LNCaP clone FGC (cell line): ENCODE measurements at regions not wholly inside any gene's neighbourhood (a gene's known extent, or its start where the extent isn't known, plus 50 kb on each side); places are given as distances from the start of the nearest gene placed in this dataset.

Experiments
- DNase-seq: peaks from one replicate; pipeline ENCODE4 v3.0.0-alpha.2; 2011; ENCODE audit warnings: low read depth
- H3K4me3 ChIP-seq: 2 replicates; pipeline ENCODE4 v1.5.1; 2011; ENCODE audit warnings: mild to moderate bottlenecking, low read depth, low read length, control low read depth
- TF ChIP-seq, protein P1 (sequence below): IDR thresholded peaks from 2 replicates; pipeline ENCODE4 v1.5.1; 2012; ENCODE audit warnings: mild to moderate bottlenecking; ENCODE audit not compliant: control insufficient read depth, insufficient read depth; ENCODE audit errors: extremely low read depth

DNA sequence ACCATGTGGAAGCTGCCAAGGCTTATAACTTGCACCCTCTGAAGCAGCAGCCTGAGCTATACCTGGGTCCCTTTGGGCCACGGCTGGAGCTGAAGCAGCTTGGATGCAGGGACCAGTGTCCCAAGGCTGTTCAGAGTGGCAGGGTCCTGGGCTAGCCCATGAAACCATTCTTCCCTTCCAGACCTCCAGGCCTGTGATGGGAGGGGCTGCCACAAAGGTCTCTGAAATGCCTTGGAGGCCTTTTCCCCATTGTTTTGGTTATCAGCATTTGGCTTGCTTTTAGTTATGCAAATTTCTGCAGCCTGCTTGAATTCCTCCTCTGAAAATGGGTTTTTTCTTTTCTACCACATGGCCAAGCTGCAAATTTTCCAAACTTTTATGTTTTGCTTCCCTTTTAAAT is 433.7 kb upstream of the ACO1 start:
- TF ChIP-seq, protein P1, sequence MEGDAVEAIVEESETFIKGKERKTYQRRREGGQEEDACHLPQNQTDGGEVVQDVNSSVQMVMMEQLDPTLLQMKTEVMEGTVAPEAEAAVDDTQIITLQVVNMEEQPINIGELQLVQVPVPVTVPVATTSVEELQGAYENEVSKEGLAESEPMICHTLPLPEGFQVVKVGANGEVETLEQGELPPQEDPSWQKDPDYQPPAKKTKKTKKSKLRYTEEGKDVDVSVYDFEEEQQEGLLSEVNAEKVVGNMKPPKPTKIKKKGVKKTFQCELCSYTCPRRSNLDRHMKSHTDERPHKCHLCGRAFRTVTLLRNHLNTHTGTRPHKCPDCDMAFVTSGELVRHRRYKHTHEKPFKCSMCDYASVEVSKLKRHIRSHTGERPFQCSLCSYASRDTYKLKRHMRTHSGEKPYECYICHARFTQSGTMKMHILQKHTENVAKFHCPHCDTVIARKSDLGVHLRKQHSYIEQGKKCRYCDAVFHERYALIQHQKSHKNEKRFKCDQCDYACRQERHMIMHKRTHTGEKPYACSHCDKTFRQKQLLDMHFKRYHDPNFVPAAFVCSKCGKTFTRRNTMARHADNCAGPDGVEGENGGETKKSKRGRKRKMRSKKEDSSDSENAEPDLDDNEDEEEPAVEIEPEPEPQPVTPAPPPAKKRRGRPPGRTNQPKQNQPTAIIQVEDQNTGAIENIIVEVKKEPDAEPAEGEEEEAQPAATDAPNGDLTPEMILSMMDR = no peak
- no peak for DNase-seq
- no peak overlapping the region for H3K4me3 ChIP-seq

DNA sequence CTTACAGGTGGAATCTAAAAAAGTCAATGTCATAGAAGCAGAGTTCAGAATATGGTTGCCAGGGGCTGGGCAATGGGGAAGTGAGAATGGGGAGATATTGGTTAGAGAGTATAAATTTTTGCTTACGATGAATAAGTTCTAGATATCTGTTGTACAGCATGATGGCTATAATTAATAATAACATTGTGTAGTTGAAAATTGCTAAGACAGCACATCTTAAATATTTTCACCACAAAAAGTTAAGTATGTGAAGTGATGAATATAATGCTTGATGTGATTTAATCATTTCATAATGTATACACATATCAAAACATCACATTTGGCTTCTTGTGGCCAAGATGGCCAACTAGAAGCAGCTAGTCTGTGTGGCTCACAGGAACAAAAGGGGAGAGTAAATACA is 425.9 kb upstream of the ACO1 start:
- TF ChIP-seq, protein P1 = no peak
- no peak for DNase-seq

DNA sequence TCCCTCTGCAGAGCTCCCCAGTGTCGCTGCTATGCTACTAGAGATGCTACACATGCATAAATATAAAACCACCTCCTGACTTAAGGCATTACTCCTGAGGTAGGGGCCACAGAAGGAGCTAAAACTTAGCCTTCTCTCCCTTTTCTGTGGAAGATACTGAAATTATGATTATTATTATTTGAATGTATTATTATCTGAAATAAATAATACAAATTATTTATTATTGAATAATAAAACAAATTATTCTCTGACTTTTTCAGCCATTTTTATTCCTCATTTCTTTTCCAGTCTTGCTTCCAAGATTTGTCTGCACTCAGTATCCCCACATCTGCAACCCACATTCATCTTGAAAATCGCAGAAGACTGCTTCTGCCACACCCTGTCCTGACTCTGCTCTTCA is 414.9 kb upstream of the ACO1 start:
- TF ChIP-seq, protein P1 = no peak
- H3K4me3 ChIP-seq = no peak overlapping the region

More for the DNA sequence above, 425.9 kb upstream of the ACO1 start:
- no peak overlapping the region for H3K4me3 ChIP-seq

DNA sequence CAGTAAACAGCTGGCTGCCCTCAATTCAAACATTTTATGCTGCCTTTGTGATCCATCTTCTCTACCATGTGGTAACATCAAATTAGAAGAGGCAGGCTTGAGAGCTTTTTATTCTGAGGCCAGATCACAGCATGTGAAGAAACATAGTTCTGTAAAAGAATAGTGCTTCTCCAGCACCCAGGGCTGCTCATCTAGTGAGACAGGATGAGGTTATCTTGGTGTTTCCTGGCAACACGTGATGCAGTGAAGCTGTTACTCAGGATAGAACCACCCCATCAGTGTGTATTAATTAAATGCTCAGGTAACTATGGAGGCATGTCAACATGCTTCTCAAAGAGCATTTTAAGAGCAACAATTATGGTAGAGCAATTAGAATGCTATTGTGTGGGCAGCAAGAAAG is 400.5 kb upstream of the ACO1 start:
- H3K4me3 ChIP-seq = no peak overlapping the region
- TF ChIP-seq, protein P1 = no peak

More for the DNA sequence above, 414.9 kb upstream of the ACO1 start:
- no peak for DNase-seq

DNA sequence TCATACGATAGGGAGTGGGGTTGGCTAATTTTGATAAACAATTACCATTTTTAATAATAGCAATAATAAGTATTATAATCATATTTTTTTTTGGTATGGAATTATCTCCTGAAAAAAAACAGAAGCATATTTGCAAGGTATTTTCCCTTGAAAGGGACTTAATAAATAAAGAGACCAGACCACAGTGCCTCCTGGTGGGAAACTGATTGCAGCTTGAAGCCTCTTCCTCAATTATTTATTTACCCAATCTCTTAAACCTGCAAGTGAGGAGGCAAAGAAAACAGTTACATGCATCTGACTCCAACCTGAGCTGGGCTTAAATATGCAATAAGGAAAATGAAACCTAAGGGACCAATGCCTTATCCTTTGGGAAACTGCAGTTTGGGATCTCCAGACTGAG is 388.1 kb upstream of the ACO1 start:
- H3K4me3 ChIP-seq = no peak overlapping the region
- TF ChIP-seq, protein P1 = no peak
- no peak for DNase-seq

More for the DNA sequence above, 400.5 kb upstream of the ACO1 start:
- no peak for DNase-seq

DNA sequence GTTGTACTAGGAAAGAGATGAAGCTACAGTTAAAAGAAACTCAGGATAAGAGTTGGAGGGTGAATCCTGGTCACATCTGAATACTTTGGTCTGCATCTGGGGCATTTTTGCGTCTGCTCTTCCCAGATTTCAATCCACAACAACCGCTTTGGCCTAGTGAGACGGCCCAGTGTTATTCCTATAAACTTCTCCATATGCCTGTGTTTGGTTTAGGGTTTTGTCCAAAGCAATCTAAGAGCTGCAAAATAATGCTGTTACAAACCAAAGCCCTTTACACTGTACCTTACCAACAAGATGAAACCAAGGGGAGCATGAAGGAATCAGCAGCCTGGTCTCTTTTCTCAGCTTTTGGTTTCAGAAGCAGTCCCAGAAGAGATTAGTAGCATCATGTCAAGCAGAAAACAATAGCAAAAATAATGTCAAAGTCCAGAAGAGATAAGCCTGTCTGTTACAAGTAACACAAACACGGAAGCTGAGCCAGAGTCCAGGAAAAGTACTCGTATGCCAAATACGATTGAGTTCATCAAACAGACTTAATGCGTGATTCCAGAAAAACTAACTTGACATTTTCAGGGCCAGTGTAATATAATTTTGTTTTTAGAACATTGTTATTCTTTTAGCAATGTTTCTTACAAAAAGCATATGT is 379.9 kb upstream of the ACO1 start:
- DNase-seq = peak; percentile 37
- TF ChIP-seq, protein P1 = no peak
- no peak overlapping the region for H3K4me3 ChIP-seq

DNA sequence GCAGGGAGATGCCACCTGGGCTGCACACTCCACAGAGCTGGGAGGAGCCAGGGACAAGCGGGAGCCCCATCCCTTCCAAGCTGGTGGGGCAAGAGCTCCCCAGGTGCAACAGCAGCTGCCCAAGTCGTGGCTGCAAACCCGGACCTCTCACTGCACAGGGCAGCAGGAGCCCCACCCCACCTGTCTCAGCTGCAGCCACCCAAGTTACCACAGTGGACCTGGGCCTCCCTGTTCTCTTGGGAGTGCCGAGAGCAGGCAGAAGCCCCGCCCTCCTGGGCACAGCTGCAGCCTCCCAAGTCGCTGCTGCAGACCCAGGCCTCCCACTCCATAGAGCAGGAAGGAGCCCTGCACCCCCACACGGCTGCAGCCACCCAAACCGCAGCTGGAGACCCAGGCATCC is 374.1 kb upstream of the ACO1 start:
- DNase-seq = no peak
- TF ChIP-seq, protein P1 = no peak
- no peak overlapping the region for H3K4me3 ChIP-seq
